ENCODE measurements at regions not wholly inside any gene's neighbourhood (a gene's known extent, or its start where the extent isn't known, plus 50 kb on each side); places are given as distances from the start of the nearest gene placed in this dataset.

GRCh38 chr13:56561327-56561726 lies 579.4 kb upstream of the PRR20A start:
- TF ChIP-seq, protein P1, sequence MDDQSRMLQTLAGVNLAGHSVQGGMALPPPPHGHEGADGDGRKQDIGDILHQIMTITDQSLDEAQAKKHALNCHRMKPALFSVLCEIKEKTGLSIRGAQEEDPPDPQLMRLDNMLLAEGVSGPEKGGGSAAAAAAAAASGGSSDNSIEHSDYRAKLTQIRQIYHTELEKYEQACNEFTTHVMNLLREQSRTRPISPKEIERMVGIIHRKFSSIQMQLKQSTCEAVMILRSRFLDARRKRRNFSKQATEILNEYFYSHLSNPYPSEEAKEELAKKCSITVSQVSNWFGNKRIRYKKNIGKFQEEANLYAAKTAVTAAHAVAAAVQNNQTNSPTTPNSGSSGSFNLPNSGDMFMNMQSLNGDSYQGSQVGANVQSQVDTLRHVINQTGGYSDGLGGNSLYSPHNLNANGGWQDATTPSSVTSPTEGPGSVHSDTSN (CRISPR knock-in tag; IDR thresholded peaks at IDR 0.05): no peak
- TF ChIP-seq, protein P2, sequence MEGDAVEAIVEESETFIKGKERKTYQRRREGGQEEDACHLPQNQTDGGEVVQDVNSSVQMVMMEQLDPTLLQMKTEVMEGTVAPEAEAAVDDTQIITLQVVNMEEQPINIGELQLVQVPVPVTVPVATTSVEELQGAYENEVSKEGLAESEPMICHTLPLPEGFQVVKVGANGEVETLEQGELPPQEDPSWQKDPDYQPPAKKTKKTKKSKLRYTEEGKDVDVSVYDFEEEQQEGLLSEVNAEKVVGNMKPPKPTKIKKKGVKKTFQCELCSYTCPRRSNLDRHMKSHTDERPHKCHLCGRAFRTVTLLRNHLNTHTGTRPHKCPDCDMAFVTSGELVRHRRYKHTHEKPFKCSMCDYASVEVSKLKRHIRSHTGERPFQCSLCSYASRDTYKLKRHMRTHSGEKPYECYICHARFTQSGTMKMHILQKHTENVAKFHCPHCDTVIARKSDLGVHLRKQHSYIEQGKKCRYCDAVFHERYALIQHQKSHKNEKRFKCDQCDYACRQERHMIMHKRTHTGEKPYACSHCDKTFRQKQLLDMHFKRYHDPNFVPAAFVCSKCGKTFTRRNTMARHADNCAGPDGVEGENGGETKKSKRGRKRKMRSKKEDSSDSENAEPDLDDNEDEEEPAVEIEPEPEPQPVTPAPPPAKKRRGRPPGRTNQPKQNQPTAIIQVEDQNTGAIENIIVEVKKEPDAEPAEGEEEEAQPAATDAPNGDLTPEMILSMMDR (tag by site-specific recombination; IDR thresholded peaks at IDR 0.05): no peak
- TF ChIP-seq, protein P3, sequence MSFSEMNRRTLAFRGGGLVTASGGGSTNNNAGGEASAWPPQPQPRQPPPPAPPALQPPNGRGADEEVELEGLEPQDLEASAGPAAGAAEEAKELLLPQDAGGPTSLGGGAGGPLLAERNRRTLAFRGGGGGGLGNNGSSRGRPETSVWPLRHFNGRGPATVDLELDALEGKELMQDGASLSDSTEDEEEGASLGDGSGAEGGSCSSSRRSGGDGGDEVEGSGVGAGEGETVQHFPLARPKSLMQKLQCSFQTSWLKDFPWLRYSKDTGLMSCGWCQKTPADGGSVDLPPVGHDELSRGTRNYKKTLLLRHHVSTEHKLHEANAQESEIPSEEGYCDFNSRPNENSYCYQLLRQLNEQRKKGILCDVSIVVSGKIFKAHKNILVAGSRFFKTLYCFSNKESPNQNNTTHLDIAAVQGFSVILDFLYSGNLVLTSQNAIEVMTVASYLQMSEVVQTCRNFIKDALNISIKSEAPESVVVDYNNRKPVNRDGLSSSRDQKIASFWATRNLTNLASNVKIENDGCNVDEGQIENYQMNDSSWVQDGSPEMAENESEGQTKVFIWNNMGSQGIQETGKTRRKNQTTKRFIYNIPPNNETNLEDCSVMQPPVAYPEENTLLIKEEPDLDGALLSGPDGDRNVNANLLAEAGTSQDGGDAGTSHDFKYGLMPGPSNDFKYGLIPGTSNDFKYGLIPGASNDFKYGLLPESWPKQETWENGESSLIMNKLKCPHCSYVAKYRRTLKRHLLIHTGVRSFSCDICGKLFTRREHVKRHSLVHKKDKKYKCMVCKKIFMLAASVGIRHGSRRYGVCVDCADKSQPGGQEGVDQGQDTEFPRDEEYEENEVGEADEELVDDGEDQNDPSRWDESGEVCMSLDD (tag by site-specific recombination; IDR thresholded peaks at IDR 0.05): no peak
- TF ChIP-seq ZBTB17 (tag by site-specific recombination; IDR thresholded peaks at IDR 0.05) (no peak), PRDM1 (tag by site-specific recombination; IDR thresholded peaks at IDR 0.05) (no peak), ZBTB20 (tag by site-specific recombination; IDR thresholded peaks at IDR 0.05) (no peak), RBAK (tag by site-specific recombination; IDR thresholded peaks at IDR 0.05) (no peak), ZNF449 (tag by site-specific recombination; IDR thresholded peaks at IDR 0.05) (no peak)
- TF ChIP-seq, protein P4, sequence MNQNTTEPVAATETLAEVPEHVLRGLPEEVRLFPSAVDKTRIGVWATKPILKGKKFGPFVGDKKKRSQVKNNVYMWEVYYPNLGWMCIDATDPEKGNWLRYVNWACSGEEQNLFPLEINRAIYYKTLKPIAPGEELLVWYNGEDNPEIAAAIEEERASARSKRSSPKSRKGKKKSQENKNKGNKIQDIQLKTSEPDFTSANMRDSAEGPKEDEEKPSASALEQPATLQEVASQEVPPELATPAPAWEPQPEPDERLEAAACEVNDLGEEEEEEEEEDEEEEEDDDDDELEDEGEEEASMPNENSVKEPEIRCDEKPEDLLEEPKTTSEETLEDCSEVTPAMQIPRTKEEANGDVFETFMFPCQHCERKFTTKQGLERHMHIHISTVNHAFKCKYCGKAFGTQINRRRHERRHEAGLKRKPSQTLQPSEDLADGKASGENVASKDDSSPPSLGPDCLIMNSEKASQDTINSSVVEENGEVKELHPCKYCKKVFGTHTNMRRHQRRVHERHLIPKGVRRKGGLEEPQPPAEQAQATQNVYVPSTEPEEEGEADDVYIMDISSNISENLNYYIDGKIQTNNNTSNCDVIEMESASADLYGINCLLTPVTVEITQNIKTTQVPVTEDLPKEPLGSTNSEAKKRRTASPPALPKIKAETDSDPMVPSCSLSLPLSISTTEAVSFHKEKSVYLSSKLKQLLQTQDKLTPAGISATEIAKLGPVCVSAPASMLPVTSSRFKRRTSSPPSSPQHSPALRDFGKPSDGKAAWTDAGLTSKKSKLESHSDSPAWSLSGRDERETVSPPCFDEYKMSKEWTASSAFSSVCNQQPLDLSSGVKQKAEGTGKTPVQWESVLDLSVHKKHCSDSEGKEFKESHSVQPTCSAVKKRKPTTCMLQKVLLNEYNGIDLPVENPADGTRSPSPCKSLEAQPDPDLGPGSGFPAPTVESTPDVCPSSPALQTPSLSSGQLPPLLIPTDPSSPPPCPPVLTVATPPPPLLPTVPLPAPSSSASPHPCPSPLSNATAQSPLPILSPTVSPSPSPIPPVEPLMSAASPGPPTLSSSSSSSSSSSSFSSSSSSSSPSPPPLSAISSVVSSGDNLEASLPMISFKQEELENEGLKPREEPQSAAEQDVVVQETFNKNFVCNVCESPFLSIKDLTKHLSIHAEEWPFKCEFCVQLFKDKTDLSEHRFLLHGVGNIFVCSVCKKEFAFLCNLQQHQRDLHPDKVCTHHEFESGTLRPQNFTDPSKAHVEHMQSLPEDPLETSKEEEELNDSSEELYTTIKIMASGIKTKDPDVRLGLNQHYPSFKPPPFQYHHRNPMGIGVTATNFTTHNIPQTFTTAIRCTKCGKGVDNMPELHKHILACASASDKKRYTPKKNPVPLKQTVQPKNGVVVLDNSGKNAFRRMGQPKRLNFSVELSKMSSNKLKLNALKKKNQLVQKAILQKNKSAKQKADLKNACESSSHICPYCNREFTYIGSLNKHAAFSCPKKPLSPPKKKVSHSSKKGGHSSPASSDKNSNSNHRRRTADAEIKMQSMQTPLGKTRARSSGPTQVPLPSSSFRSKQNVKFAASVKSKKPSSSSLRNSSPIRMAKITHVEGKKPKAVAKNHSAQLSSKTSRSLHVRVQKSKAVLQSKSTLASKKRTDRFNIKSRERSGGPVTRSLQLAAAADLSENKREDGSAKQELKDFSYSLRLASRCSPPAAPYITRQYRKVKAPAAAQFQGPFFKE (tag by site-specific recombination; IDR thresholded peaks at IDR 0.05; ENCODE audit: borderline replicate concordance): no peak
